HG02840 (cell line): ENCODE measurements at regions not wholly inside any gene's neighbourhood (a gene's known extent, or its start where the extent isn't known, plus 50 kb on each side); places are given as distances from the start of the nearest gene placed in this dataset.
"Not testable (repeated sequence)": the region's sequence is repeated elsewhere in the genome, so short reads cannot be mapped to it uniquely, and the experiment has no call there.

ENCODE experiments used
- ATAC-seq: cut with Tn5 transposase; IDR thresholded peaks from one replicate; pipeline ENCODE4 v1.9.1; 2021; ENCODE audit warnings: mild to moderate bottlenecking, moderate library complexity, moderate number of reproducible peaks; ENCODE audit not compliant: unreplicated experiment, low FRiP score

GRCh38 chr5:21360754-21361153 is 1372.8 kb upstream of the CDH18 start:
- ATAC-seq, result not testable (repeated sequence)

GRCh38 chr5:21341948-21342261 is 1353.9 kb upstream of the CDH18 start:
- not testable (repeated sequence) for ATAC-seq

DNA sequence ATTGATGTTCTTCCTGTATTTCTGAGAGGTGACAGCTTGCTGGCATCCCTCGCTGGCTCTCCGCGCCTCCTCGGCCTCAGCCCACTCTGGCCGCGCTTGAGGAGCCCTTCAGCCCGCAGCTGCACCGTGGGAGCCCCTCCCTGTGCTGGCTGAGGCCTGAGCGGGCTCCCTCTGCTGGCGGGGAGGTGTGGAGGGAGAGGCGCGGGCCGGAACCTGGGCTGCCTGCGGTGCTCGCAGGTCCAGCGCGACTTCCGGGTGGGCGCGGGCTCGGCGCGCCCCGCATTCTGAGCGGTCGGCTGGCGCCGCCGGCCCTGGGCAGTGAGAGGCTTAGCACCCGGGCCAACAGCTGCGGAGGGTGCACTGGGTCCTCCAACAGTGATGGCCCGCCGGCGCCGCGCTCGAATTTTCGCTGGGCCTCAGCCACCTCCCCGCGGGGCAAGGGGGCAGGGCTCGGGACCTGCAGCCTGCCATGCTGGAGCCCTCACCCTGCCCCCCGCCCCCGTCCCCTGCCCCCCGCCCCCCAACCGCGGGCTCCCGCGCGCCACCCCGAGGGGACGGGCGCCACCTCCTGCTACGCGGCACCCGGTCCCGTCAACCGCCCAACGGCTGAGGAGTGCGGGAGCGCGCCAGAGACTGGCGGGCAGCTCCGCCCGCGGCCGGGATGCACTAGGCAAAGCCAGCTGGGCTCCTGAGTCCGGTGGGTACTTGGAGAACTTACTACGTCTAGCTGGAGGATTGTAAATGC is 1353.4 kb upstream of the CDH18 start:
- ATAC-seq, result not testable (repeated sequence)

DNA sequence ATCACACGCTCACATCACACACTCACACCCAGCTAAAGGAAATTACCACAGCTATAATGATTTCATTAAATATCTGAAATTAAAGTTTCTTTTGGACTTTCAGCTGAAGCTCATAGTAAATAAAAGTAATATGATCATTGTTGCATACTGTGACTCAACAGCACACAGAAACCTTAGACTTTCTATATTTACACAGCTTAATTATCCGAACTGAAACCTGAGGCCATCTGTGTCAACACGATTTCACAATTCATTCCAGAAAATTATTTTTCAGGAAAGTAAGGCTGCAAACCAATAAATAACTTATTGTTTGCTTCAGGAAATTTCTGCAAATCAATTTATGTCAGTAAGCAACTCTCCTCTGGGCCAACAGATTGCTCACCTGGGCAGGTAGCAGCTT is 1352.2 kb upstream of the CDH18 start:
- not testable (repeated sequence) for ATAC-seq

- not testable (repeated sequence) for ATAC-seq
These were observed 1348.5 kb upstream of the CDH18 start for GRCh38 chr5:21336478-21336877.

DNA sequence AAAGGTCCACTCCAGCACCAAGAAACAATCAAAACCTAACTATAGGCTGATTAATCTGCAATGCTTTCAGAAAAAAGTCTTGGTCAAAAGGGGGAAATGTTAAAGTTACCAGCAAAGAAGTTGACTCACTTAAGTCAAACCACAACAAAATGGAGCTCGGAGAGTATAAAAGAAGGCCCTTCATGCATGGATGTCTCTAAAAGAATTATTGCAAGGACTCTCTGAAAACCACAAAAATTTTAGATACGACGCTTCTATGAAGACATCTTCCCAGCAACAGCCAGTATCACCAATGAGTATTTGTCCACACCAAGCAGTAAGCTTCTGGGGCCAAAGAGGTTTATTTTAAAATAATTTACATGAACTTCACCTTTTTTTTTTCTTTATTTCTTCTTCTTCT is 1327.4 kb upstream of the CDH18 start:
- ATAC-seq, result not testable (repeated sequence)

DNA sequence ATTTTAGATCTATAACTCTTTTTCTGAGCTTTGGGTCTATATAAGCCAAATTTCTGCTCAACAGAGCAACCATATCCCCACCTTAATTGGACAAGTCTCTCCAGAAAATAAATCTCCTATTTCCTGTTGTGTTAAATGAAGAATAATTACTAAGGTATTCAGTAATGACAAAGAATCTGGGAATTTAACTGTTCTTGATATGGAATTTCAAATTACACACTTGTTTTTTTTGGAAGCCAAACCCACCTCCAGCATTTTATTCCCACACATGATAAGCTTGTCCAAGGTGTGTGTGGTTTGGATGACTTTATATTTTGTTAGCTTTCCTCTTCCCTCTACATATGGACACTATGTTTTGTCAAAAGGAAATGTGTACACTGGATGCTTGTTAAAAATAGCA is 1313.2 kb upstream of the CDH18 start:
- ATAC-seq, result not testable (repeated sequence)

DNA sequence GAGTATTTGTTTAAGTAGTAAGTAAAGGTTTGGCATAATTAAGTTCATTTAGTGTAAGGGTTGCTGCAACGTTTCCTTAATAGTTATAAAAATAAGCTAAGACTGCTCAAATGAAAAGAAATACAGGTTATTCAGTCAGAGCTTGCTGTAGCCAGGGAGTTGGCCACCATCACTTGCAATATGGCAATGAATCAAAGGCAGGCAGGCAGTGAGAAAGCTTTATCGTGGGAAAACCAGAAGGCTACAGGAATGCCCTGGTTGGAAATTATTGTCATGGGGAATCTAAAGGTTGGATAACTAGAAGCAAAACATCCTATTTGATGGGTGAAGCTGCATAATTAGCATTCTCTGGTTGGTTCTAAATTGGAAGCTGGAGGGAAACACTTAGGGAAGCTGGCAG is 1286.4 kb upstream of the CDH18 start:
- ATAC-seq, result not testable (repeated sequence)

- no peak for ATAC-seq
These were observed 1275.4 kb upstream of the CDH18 start for GRCh38 chr5:21263361-21263760.

DNA sequence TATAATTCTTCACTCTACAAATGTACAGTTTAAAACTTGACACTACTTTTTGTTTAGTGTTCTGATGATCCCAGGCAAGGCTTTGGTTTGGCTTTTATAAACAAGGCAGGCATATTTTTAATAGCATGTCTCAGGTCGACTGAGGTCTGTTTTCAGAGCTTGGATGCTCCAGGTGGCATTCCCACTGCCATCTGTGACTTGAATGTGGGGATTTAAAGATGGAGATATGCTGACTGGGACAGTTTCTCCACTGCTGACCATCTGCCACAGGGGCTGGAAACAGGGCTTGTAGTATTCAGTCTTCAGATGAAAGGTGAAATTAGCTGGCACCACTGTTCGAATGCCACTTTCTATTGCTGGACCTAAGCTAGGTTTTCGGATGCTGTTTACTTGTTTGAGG is 1266.2 kb upstream of the CDH18 start:
- ATAC-seq, result no peak

- ATAC-seq, result no peak
These were observed 1257.0 kb upstream of the CDH18 start for GRCh38 chr5:21244982-21245381.

GRCh38 chr5:21238786-21239185 is 1250.8 kb upstream of the CDH18 start:
- ATAC-seq, result no peak

- no peak for ATAC-seq
These were observed 1249.5 kb upstream of the CDH18 start for GRCh38 chr5:21237461-21237860.

DNA sequence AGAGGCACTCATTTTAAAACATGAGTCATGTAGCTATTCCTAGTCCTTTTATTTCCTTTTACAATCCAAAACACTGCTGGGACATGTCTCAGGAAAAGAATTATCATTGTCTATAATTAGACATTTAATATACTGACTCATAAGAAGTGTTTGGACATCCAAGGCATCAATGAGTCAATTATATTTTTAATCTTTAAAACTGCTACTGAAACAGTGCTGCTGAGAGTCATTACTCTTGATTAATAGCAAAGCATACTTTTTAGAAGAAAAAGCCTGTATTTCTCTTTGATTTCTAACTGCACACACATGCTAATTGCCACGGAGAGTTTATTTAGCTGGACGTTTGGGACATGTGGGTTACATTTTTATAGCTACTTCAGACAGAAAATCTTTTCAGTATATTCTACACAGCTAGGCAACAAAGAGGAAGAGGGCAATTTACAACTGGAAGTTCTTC is 1249.0 kb upstream of the CDH18 start:
- no peak for ATAC-seq

- ATAC-seq, result no peak
These were observed 1248.1 kb upstream of the CDH18 start for GRCh38 chr5:21236104-21236503.

GRCh38 chr5:21225223-21226064 is 1237.4 kb upstream of the CDH18 start:
- ATAC-seq, result no peak

DNA sequence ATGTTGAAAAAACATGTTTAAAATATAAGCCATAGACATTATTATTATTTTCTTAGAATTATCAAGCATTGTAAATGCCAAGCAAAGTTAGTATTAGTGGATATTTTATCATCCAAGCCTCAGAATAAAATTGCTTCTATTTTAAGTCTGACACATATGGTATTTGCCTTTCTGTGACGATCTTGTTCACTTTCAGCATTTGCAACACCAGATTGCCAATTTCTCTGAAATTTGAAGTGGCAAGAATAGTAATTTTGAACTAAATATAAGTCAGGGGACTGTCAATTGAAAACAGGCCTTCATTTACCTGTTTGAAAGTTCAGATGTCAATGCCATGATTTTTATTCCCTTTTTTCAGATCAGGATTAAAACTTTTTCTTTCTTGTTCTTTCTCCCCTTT is 1233.6 kb upstream of the CDH18 start:
- no peak for ATAC-seq

- ATAC-seq, result no peak
These were observed 1232.0 kb upstream of the CDH18 start for GRCh38 chr5:21219966-21220365.

DNA sequence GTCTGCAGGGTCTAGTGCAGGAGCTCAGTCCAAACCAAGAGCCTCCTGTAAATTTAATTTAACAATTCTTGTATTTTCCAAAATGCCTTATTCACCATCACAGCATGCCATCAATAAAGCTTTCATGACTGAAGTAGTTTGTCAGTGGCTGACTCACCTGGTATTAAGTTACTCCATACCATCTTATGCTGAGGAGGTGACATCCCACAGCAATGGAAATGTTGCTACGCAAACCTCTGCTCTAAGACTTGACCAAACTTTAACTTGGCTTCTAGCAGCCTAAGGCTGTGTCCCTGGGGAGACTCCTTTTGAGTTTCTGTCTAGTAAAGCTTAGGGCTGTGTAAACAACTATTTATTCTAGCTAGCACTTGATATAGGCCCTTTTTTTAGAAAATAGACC is 1231.3 kb upstream of the CDH18 start:
- ATAC-seq, result no peak

- ATAC-seq, result no peak
These were observed 1224.0 kb upstream of the CDH18 start for GRCh38 chr5:21212026-21212425.

DNA sequence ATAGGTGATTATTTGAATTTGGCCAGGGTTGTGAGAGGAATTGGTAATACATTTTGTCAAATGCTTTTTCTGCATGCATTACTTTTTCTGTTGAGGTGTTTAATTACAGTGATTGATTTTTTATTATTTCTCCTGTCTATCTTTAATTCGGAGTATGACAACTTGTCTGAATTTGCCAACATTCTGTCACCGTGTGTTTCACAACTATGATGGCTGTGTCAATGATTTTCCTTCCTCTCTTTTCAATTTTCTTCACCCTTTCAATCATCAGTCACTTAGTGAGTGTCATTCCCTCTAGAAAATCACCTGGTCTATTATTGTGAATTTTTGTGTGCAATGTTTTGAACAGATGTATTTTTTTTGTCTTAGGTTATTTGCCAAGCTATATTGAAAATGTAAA is 1221.4 kb upstream of the CDH18 start:
- no peak for ATAC-seq

- no peak for ATAC-seq
These were observed 1211.1 kb upstream of the CDH18 start for GRCh38 chr5:21199087-21199486.
